Left forelimb (tissue), 1 donor: ENCODE measurements at regions not wholly inside any gene's neighbourhood (a gene's known extent, or its start where the extent isn't known, plus 50 kb on each side); places are given as distances from the start of the nearest gene placed in this dataset.
"Not testable (repeated sequence)": the region's sequence is repeated elsewhere in the genome, so short reads cannot be mapped to it uniquely, and the experiment has no call there.

Experiments
- DNase-seq: peaks from one replicate; pipeline ENCODE4 v3.0.0-alpha.2; 2018; ENCODE audit warnings: low spot score

- no peak for DNase-seq
Measured at GRCh38 chr4:164595751-164596150, 158.2 kb upstream of the SMIM31 start.

DNA sequence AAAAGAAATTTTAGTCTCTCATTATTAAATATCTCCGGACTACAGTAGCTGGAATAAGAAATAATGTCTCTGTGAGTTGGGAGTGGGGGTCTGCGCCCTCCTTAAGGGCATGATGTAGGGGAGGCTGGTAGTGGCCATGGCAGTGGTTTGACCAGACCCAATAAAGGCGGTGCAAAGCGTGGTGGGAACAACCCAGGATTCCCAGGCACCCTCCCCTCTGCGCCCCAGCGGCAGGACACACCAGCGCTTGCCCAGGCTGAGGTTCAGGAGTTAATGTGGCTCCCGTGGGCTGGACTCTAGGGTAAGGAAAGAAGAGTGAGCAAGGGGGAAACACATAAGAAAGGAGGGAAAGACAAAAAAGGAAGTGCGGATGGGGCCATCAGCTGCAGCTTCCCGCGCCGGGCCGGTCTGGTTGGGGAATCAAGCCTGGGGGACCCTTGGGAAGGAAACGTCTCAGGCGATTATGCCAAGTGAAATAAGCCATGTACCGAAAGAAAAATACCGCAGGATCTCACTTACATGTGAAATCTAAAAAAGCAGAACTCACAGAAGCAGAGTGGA, 157.5 kb upstream of the SMIM31 start:
- no peak for DNase-seq

DNA sequence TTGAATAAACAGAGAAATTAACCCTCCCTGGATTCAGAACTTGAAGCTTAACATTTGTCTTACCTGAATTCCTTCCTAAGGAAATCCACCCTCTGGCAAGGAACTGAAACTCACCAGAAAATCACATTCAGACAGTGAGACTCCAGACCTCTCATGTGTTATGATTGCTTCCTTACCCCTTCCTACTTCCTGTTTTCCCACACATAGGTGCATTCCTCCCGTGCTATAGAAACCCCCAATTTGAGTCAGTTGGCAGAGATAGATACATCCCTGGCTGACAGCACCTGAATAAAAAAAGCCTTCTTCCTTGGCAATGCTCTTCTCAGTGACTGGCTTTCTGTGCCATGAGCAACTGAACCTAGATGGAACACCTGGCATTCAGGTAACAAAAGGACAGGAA, 157.0 kb upstream of the SMIM31 start:
- DNase-seq: no peak

GRCh38 chr4:164601653-164602052, 152.3 kb upstream of the SMIM31 start:
- no peak for DNase-seq

GRCh38 chr4:164605791-164606190, 148.1 kb upstream of the SMIM31 start:
- DNase-seq: not testable (repeated sequence)

DNA sequence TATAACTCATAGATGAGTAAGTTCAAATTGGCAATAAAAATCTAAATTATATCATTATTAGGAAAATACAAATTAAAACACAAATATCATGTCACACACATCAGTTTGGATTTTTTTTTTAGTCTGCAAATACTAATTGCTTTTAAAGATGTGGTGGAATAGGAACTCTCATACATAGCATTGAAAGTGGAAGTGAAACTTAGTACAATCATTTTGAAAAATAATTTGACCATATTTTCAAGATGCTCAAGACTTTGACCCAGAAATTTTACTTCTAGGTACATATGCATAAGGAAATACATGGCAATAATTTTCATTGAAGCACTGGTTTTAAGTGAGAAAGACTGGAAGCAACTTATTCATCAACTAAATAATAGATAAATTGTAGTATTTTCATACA, 147.5 kb upstream of the SMIM31 start:
- DNase-seq: no peak

DNA sequence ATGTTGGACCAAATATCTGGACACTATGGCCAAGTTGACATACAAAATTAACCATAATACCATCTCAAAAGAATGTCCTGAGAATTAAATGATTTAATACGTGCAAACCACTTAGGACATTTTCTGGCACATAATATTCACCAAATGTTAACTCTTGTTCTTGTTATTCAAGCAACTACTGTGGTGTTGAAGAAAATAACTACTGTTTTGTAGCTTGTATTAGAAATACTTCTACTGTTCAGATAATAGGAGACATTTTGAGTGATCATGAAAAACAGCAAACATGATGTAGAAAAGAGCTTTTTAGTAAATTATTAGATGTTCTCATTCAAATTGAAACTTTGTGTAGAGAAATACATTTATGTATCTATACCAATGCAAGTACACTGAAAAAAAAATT, 140.7 kb upstream of the SMIM31 start:
- no peak for DNase-seq

DNA sequence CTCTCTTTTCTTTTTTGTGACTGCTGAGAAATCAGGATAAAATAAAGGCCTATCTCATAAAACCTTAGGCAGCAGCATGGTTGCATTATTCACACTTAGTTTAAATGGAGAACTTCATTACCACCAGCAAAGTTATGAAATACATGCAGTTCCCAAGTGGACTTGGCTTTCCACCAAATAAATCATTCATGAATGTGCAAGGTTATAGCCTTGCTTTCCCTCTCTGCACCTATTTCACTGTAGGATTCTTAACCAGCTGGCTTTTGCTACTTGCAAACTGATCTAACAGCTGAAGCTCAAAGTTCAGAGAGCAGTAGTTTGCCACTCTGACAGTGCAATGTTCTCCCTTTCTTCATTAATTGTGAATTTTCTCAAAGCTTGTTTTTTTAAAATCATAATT, 140.1 kb upstream of the SMIM31 start:
- no peak for DNase-seq

DNA sequence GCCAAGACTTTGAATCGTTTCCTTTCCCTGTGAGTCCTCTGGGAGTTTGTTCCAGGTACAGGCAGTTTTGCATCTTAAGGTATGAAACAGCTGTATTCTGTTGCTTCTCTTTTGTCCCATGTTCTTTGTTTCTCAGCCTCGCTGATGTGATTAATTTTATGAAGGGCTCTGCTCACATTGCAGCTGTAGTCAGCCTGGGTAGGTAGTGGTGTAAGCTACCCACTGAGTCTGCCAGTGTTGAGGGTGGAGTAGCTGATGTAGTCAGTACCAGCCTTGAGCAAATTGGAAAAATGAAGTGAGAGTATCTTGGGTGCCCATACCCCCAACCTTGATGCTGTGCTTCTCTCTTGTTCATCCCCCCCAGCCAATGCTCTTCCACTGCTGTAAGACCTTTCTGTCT, 139.6 kb upstream of the SMIM31 start:
- DNase-seq: no peak

DNA sequence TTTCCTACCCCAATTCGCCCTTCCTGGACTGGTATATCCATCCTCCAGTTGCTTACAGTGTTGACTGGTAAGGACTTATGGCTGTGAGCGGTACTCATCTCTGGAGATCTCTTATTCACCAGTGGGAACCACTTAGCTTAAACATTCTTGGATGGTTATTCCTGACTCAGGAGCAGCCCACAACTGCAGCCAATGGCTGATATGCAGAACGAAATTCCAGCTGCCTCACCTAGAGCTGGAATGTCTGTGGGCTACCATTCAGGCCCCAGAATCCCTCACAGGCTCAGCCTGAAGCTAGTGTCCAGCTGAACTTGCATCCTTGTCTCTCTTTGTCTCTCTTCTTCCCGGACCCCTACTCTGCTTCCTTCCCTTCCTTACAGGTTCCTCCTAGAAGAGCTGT, 138.9 kb upstream of the SMIM31 start:
- no peak for DNase-seq

DNA sequence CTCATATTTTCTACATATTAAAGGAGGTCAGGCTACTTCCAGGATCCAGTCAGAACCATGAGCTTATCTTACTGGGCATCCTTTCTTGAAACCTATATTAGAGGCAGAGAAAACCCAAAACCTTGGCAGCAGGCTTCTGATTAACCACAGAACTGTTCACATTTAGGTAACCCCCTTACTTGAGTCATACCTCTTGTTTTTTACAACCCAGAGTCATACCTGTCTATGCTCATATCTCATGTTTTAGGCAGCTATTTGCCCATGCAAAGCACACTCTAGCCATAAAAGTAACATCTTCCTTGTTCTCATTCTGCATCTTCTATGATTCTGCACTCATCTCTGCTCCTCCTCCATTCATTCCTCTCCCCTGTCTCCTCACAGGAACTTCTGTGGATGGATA, 138.0 kb upstream of the SMIM31 start:
- DNase-seq: no peak

GRCh38 chr4:164616961-164617360, 137.0 kb upstream of the SMIM31 start:
- no peak for DNase-seq

GRCh38 chr4:164617426-164617825, 136.5 kb upstream of the SMIM31 start:
- no peak for DNase-seq

GRCh38 chr4:164617911-164618310, 136.0 kb upstream of the SMIM31 start:
- no peak for DNase-seq

DNA sequence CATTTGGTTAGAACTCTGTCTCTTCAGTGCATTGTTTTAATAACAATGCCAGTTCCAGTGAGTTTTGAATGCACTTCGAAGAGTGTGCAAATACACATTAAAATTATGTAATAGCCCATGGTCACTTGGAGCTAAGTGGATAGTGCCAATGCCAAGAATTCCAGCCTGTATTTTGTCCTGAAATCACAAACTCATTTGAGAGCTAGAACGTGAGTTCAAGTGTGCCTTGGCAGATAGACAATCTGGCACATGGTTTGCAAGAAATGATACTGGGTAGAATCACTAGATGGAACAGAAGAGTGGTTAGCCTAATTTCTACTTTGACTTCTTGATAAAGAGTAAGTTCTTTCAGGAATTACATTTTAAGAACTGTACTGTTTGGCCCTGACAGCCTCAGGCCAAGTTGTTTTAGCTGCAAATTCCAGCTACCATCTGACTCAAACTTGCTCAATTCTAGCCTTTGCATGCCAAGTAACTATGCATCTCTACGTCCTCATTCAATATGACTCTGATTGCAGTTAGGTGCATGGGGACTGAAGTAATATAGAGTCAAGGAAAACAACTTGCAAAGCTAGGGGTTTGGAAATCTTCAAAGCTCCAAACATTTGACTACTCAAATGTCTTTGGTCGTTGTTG, 131.9 kb upstream of the SMIM31 start:
- no peak for DNase-seq

DNA sequence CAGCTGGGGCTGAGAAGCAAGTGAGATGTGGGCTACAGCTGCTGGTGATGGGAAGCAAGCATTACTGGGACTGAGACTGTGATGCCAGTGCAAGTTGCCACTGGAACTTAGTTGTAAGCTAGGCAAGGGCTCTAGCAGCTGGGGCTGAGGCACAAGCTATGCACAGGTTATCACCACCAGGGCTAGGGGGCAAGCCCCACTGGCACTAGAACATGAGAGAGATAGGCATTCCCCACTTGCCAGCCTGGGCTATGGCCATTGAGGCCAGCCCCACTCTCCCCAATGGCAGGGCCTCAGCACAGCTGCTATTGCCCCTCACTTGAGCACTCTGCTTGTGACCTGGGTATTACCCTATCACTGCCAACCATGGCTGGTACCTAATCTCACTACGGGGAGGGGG, 130.8 kb upstream of the SMIM31 start:
- no peak for DNase-seq

DNA sequence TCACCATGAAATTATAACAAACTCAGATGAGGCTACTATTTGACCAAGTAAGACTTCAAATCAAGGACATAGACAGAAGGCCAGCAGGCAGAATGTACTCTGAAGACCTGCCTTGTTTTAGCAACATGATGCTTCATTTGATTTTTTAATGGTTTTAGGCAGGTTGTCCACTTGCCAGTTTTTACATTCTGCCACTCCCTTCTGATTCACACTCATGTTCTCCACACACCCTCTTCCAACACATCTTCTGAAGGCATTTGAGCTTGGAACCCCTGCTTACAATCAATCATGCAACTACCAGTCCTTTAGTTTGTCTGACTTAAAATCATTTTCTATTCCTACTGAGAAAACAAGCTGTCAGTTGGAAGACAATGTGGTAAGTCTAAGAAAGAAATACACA, 114.9 kb upstream of the SMIM31 start:
- no peak for DNase-seq

DNA sequence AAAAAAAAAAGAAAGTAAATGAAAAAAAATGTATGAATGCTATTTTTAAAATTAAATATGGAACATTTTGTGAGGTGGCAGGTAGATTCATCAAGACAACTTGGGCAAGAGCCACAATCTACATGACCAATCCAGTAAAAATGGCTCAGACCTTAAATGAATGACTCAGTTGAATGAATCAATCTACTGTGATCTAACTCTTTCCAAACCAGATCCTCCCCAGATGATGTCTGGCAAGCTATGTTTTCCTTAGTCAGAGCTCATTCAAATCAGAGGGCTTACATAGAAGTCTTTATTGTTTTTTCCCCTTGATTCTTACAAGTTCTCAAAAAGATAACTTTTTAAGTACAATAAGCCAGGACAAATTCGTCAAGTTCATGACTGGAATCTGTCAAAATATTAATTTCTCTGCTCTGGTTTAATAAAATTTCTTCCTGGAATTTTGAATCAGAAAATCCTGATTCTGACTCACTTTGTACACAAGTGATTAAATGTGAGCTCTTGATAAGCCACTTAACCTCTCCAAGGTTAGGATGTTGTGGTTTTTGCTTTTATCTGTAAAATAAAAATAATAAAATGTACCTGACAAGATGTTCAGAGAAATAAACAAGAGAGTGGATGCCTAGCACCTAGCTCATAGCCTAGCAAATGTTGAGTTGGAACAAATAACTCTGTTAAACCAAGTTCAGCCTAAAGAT, 105.6 kb upstream of the SMIM31 start:
- no peak for DNase-seq

- DNase-seq: no peak
Measured at GRCh38 chr4:164648849-164649212, 105.1 kb upstream of the SMIM31 start.

GRCh38 chr4:164659765-164660164, 94.2 kb upstream of the SMIM31 start:
- DNase-seq: no peak

DNA sequence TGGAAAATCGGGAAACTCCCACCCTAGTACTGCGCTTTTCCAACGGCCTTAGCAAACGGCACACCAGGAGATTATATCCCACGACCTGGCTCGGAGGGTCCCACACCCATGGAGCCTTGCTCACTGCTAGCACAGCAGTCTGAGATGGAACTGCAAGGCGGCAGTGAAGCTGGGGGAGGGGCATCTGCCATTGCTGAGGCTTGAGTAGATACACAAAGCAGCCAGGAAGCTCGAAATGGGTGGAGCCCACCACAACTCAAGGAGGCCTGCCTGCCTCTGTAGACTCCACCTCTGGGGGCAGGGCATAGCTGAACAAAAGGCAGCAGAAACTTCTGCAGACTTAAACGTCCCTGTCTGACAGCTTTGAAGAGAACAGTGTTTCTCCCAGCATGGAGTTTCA, 77.8 kb upstream of the SMIM31 start:
- DNase-seq: not testable (repeated sequence)

- no peak for DNase-seq
Measured at GRCh38 chr4:164683040-164683439, 70.9 kb upstream of the SMIM31 start.

DNA sequence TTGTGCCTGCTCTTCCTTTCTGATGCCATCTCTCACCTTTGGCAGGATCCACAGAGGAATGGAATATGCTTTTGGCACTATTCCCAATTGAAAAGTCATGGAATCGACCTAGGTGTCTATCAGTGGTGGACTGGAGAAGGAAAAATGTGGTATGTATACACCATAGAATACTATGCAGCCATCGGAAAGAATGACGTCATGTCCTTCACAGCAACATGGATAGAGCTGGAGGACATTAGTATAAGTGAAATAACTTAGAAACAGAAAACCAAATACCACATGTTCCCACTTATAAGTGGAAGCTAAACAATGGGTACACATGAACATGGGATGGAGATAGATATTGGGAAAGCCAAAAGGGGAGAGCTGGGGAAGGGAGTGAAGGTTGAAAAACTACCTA, 58.3 kb upstream of the SMIM31 start:
- DNase-seq: no peak

DNA sequence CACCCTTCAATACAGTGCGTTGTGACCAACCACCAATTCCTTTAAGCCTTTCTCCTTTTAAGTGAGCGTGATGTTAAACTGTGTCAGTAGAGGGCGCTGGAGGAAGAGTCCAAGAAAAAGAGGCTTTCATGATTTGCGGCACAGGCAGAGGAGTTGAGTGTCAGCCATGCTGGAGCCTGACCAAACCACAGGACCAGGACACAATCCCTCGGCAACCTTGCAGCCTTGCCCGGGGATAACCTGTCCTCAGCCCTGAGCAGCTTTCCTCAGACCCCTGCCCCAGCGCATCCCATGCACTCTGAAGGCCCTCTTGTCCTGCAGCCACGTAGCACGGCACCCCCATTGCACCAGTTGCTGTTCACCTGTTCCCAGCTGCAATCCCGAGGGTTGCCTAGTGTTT, 53.5 kb upstream of the SMIM31 start:
- DNase-seq: no peak
